HEK293T (cell line): ENCODE measurements at regions not wholly inside any gene's neighbourhood (a gene's known extent, or its start where the extent isn't known, plus 50 kb on each side); places are given as distances from the start of the nearest gene placed in this dataset.

Experiments used
- BHLHE40 ChIP-seq: fragments of 450-650 bp; IDR thresholded peaks from 2 replicates; pipeline ENCODE4 v1.6.1; 2016; ENCODE audit warnings: mild to moderate bottlenecking, moderate library complexity, borderline replicate concordance
- FOXA1 ChIP-seq: fragments of 450-650 bp; IDR thresholded peaks from 2 replicates; pipeline ENCODE4 v1.6.1; 2016; ENCODE audit warnings: mild to moderate bottlenecking
- FOXK2 ChIP-seq: fragments of 450-650 bp; IDR thresholded peaks from 2 replicates; pipeline ENCODE4 v1.6.1; 2016; ENCODE audit warnings: mild to moderate bottlenecking
- ZNF384 ChIP-seq: fragments of 450-650 bp; IDR thresholded peaks from 2 replicates; pipeline ENCODE4 v1.6.1; 2016

DNA sequence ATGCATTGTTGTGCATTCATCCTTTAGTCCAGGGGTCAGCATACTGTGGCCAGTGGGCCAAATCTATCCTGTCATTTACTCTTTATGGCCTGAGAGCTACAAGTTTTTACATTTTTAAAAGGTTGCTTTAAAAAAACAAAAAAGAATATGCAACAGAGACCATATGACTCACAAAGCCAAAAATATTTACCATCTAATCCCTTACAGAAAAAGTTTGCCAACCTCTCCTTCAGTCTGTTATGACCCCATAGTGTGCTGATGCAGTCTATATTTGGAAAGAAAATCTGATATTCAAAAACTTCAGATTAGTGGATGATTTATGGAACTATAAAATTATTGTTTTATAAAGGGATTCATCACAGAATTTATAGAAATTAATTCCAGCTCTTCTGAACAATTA, 237.5 kb upstream of the IL12A start:
- TF ChIP-seq FOXK2 = no peak
- TF ChIP-seq FOXA1 = no peak
- TF ChIP-seq BHLHE40 = no peak
- no peak for TF ChIP-seq ZNF384
